HG02970 (cell line): ENCODE measurements at regions not wholly inside any gene's neighbourhood (a gene's known extent, or its start where the extent isn't known, plus 50 kb on each side); places are given as distances from the start of the nearest gene placed in this dataset.

Experiments
- ATAC-seq: cut with Tn5 transposase; IDR thresholded peaks from one replicate; pipeline ENCODE4 v1.9.1; 2021; ENCODE audit warnings: mild to moderate bottlenecking, moderate library complexity, moderate number of reproducible peaks; ENCODE audit not compliant: unreplicated experiment, low FRiP score

DNA sequence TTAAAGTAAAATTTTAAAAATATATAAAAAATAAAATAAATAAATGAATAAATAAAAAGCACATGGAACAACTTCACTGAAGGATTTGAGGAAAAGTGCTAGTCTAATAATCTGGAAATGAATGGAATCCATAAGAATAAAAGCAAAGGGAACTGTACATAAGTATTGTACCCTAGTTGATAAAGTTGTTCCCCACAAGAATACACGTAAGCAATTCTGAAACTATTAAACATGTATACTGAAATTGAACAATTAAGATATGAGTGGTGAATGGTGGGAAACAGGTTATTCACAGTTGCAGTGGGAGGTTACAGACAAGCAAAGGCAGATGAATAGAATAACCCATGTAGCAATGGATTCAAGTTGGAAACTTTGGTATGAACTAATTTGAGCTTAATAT, 853.2 kb upstream of the SOX9 start:
- ATAC-seq: no peak

DNA sequence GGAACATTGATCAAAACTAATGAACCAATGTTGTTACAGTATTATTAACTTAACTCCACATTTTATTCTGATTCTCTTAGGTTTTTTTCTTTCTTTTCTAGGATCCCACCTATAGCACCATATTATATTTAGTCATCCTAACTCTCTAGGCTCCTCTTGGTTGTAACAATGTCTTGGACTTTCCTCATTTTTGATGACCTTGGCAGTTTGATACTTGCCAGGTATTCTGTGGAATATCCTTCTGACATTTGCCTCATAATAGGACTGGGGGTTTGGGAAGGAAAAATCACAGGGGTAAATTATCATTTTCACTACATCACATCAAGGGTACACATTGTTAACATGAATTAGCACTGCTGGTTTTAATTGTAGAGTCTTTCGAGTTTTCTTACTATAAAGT, 851.6 kb upstream of the SOX9 start:
- ATAC-seq: no peak

GRCh38 chr17:71273441-71273840, 847.4 kb upstream of the SOX9 start:
- no peak for ATAC-seq

DNA sequence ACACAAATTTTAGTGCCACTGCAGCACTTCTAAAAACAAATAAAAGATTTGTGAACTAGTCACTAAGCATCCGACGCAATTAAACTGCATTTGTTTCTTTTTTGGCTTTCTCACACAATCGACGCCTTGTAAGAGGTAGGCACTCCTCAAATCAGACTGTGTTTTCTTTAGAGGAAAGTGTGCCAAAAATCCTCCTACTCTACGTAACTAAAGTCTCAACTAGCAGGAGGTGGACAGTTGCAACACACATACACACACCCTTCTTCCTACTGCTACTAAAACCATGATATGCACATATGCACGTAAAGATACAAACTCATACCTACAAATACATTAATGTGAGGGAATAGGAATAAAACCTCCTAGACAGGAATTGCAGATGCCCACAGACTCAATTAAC, 844.7 kb upstream of the SOX9 start:
- no peak for ATAC-seq

- no peak for ATAC-seq
Observed at GRCh38 chr17:71283486-71283885, 837.3 kb upstream of the SOX9 start.

DNA sequence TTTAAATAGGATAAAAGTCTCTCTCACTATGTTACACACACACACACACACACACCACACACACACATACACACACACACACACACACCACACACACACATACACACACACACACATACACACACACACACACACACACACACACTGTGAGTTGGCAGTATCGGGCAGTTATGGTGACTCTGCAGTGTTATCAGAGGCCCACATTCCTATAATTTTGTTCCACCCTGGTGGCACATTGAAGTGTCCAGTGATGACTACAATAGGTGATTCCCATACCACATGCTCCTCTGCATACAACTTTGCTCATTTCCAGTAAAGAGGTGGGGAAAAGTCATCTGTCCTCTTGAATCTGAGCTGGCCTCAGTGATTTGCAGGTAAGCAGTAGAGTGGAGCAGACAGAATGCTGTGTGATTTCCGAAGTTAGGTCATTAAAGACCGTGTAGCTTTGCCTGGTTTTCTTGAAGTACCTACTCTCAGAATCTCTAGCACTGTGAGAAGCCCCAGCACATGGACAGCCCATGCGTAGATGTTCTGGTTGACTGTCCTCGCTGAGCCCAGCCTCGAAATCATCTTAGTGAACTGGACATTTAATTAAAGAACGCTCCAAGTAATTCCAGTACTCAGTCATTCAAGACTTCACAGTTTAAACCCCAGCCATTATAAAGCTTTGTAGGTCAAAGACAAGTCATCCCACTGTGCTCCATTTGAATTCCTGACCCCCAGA, 836.6 kb upstream of the SOX9 start:
- ATAC-seq: no peak

- ATAC-seq: no peak
Observed at GRCh38 chr17:71286625-71287024, 834.2 kb upstream of the SOX9 start.

GRCh38 chr17:71287071-71287823, 833.6 kb upstream of the SOX9 start:
- ATAC-seq: no peak

- ATAC-seq: no peak
Observed at GRCh38 chr17:71292006-71292405, 828.8 kb upstream of the SOX9 start.

DNA sequence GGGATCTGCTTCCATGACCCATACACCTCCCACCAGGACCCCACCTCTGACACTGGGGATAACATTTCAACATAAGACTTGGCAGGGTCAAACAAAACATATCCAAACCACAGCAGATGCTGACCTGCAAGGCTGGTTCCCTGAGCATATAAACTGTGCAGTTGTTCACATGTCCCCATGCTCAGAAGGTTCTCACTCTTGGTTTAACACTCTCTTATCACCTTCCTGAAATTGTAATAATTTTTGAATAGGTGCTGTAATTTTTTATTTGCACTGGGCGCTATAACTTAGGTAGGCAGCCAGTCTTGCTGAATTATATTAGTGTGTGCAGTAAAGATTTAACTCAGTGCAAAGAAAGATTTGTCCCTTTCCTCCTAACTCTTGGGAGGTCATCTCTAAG, 824.8 kb upstream of the SOX9 start:
- ATAC-seq: no peak

GRCh38 chr17:71301063-71301462, 819.8 kb upstream of the SOX9 start:
- ATAC-seq: no peak

DNA sequence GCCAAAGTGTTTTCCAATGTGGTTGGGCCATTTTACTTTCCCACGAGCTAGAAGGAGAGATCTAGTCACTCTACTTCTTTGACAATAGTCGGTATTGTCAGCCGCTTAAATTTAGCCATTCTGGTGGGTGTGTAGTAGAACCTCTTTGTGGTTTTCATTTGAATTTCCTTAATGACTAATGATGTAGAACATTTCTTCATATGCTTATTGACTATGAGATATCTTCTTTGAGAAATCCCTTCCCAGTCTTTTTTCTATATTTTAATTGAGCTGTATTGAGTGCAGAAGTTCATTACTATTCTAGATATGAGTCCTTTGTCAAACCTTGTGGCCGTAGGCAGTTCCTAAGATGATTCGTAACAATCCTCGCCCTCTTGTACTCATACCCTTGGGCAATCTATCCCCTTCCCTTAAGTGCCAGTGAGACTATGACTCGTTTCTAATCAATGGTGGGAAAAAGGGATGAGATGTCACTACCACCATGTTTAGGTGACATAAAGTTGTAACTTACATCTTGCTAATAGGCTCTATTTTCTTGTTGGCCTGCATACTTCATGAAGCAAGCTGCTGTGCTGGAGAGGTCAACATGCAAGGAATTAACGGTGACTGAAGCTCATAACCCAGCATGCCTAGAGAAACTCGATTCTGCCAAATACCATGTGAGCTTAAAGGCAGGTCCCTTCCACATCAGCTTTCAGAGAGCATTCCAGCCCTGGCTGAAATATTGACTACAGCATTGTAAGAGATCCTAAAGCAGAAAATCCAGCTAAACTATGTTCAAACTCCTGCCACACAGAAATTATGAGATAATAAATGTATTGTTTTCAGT, 817.9 kb upstream of the SOX9 start:
- no peak for ATAC-seq

- no peak for ATAC-seq
Observed at GRCh38 chr17:71304498-71305158, 816.2 kb upstream of the SOX9 start.

- no peak for ATAC-seq
Observed at GRCh38 chr17:71313866-71314265, 807.0 kb upstream of the SOX9 start.

DNA sequence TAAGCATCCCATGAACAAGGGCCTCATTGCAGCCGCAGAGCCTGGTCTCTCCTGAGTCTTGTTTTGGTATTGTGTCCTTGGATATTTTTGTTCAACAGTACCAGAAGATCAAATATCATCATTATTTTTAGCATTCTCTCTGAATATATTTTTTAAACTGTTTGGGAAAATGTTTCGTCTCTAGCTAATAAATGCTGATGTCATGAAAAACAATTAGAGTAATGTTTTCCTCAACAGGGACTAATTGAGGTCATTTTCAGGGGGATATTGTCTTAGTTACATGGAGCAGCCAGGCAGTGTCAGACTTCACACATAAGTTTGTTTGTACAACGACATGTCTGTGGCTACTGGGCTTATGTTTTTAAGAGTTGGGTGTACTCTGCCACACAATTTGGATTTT, 805.3 kb upstream of the SOX9 start:
- ATAC-seq: no peak

- ATAC-seq: no peak
Observed at GRCh38 chr17:71316176-71316897, 804.5 kb upstream of the SOX9 start.

- ATAC-seq: no peak
Observed at GRCh38 chr17:71320009-71320796, 800.6 kb upstream of the SOX9 start.

- no peak for ATAC-seq
Observed at GRCh38 chr17:71325117-71325516, 795.7 kb upstream of the SOX9 start.

- ATAC-seq: no peak
Observed at GRCh38 chr17:71325886-71326285, 794.9 kb upstream of the SOX9 start.
